ENCODE measurements at regions not wholly inside any gene's neighbourhood (a gene's known extent, or its start where the extent isn't known, plus 50 kb on each side); places are given as distances from the start of the nearest gene placed in this dataset.
A peak's percentile ranks its signal among the peaks of the same experiment; 100 is the strongest.

DNA sequence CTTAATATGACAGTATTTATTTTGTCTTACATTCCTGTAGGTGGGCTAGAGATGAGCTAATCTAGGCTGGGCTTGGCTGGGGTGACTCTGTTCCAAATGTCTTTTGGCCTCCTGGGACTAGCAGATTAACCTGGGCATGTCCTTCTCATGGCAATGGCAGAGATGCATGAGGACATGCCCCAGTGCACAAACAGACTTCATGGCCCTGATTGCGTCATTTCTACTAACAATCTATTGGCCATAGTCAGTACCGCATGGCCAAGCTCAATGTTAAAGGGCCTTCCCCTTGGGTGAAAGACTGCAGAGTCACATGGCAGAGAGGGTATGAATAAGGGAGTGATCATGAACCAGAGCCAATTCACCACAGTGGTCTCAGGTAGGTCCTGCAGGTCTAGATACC lies 313.4 kb downstream of the MSX2 start:
- H4K8ac ChIP-seq (ENCODE audit: low read depth in 2 of 2, low read length in 2 of 2), result no peak overlapping the region
- BruUV-seq (replicated peaks), result no TSS peak
- no peaks in the 10 kb centered on the region for H3K36me3 ChIP-seq (ENCODE audit: control insufficient read depth, insufficient read depth, low read length)
- H3K79me1 ChIP-seq (ENCODE audit: low read depth in 1 of 2, low read length in 2 of 2), result no peaks in the 10 kb centered on the region
- no CpG with 5 or more reads among the region's 2 CpGs for WGBS, 2 experiments (ENCODE audit: extremely low coverage in 2 of 2, insufficient read length in 1 of 2)
- no peak overlapping the region for H3K14ac ChIP-seq (replicated peaks; ENCODE audit: low read depth, low read length)
- ChIA-PET CTCF (no interaction called here), POLR2A (ENCODE audit: unreplicated experiment) (no interaction called here)
- no peak overlapping the region for H3K27ac ChIP-seq (ENCODE audit: insufficient read depth, low read length)
- dilution Hi-C loops (cut with HindIII; ENCODE audit: low sequenced_read_pairs, unreplicated experiment), result no loop called here
- H2BK120ac ChIP-seq (ENCODE audit: low read depth, low read length), result no peak overlapping the region
- no peak overlapping the region for H3K56ac ChIP-seq (ENCODE audit: extremely low read depth, insufficient read depth, low read length)
- H3K27me3 ChIP-seq (ENCODE audit: control insufficient read depth, insufficient read depth, low read length), result no peaks in the 10 kb centered on the region
- in situ Hi-C loops (cut with MboI; ENCODE audit: low sequenced_read_pairs), result no loop called here
- H3K4me1 ChIP-seq (ENCODE audit: control insufficient read depth, insufficient read depth, low read length), result no peaks in the 10 kb centered on the region
- H3K4ac ChIP-seq (ENCODE audit: low read depth, low read length), result no peak overlapping the region
- H3K9me1 ChIP-seq (ENCODE audit: insufficient read depth, low read length), result no peaks in the 10 kb centered on the region
- H2AK9ac ChIP-seq (replicated peaks; ENCODE audit: low read depth, low read length, poor library complexity), result no peak overlapping the region
- H4K5ac ChIP-seq (ENCODE audit: low read depth, low read length), result no peak overlapping the region
- H3K9ac ChIP-seq (ENCODE audit: low read depth, low read length), result no peak overlapping the region
- no peak overlapping the region for H2AFZ ChIP-seq (replicated peaks; ENCODE audit: low read length, poor library complexity)
- no peak overlapping the region for H2BK15ac ChIP-seq (ENCODE audit: low read depth, low read length)
- H3K4me2 ChIP-seq (ENCODE audit: low read depth, low read length), result no peak overlapping the region
- no peak overlapping the region for H2BK20ac ChIP-seq (ENCODE audit: low read depth, low read length)
- TF ChIP-seq CEBPB (IDR thresholded peaks at IDR 0.05; ENCODE audit: low read depth, low read length) (peak; percentile 57), RFX5 (IDR thresholded peaks at IDR 0.05; ENCODE audit: low read depth, low read length) (no peak)
- no peak for ATAC-seq (ENCODE audit: low read depth)
- no peaks in the 10 kb centered on the region for H4K20me1 ChIP-seq (ENCODE audit: insufficient read depth, low read length)
- no peak overlapping the region for H2AK5ac ChIP-seq (ENCODE audit: low read depth, low read length)
- intact Hi-C loops (cut with micrococcal nuclease), result no loop called here
- no peak overlapping the region for H4K91ac ChIP-seq (ENCODE audit: insufficient read depth, low read depth, low read length)
- no peak overlapping the region for H2BK5ac ChIP-seq (ENCODE audit: low read depth, low read length, poor library complexity, severe bottlenecking)
- no peak for DNase-seq
- H3K9me3 ChIP-seq (ENCODE audit: control insufficient read depth, insufficient read depth, low read length), result peaks cover 8% of the 10 kb centered on the region
- no peak overlapping the region for H3K18ac ChIP-seq (ENCODE audit: low read depth, low read length)
- H3K23ac ChIP-seq (ENCODE audit: low read depth, low read length), result no peak overlapping the region
- no peak overlapping the region for H3K4me3 ChIP-seq (ENCODE audit: insufficient read depth, low read depth, low read length)
